Lower leg skin (tissue), 3 donors: ENCODE measurements at regions not wholly inside any gene's neighbourhood (a gene's known extent, or its start where the extent isn't known, plus 50 kb on each side); places are given as distances from the start of the nearest gene placed in this dataset.

Experiments
- POLR2A ChIP-seq, 2 donors: fragments of 450-650 bp; IDR thresholded peaks; one replicate each; pipeline ENCODE4 v1.6.1; 2016 to 2017; ENCODE audit warnings: antibody characterized with exemption in 2 of 2, mild to moderate bottlenecking in 1 of 2, moderate library complexity in 1 of 2
- TF ChIP-seq, protein P1 (sequence below), 3 donors: fragments of 450-650 bp; IDR thresholded peaks; one replicate each; pipeline ENCODE4 v1.5.1; 2016; ENCODE audit warnings: antibody characterized with exemption in 3 of 3, mild to moderate bottlenecking in 3 of 3, moderate library complexity in 2 of 3

GRCh38 chr10:2478656-2479055, 588.7 kb upstream of the PFKP start:
- TF ChIP-seq, protein P1, sequence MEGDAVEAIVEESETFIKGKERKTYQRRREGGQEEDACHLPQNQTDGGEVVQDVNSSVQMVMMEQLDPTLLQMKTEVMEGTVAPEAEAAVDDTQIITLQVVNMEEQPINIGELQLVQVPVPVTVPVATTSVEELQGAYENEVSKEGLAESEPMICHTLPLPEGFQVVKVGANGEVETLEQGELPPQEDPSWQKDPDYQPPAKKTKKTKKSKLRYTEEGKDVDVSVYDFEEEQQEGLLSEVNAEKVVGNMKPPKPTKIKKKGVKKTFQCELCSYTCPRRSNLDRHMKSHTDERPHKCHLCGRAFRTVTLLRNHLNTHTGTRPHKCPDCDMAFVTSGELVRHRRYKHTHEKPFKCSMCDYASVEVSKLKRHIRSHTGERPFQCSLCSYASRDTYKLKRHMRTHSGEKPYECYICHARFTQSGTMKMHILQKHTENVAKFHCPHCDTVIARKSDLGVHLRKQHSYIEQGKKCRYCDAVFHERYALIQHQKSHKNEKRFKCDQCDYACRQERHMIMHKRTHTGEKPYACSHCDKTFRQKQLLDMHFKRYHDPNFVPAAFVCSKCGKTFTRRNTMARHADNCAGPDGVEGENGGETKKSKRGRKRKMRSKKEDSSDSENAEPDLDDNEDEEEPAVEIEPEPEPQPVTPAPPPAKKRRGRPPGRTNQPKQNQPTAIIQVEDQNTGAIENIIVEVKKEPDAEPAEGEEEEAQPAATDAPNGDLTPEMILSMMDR (IDR thresholded peaks at IDR 0.05): no peak
- no peak for TF ChIP-seq POLR2A (IDR thresholded peaks at IDR 0.05)
